SJSA1 (cell line): ENCODE measurements at regions not wholly inside any gene's neighbourhood (a gene's known extent, or its start where the extent isn't known, plus 50 kb on each side); places are given as distances from the start of the nearest gene placed in this dataset.

Experiments used
- DNase-seq, 2 experiments: peaks; one replicate each; pipeline ENCODE4 v3.0.0-alpha.2; 2015 to 2020; ENCODE audit warnings: low spot score in 2 of 2, low read depth in 1 of 2
- H3K27ac ChIP-seq: fragments of 250-450 bp; sonication (Bioruptor Pico); 2 replicates; pipeline ENCODE4 v1.5.1; 2020; ENCODE audit warnings: mild to moderate bottlenecking, moderate library complexity
- H3K27me3 ChIP-seq: fragments of 250-450 bp; sonication (Bioruptor Pico); replicated peaks from 2 replicates; pipeline ENCODE4 v1.5.1; 2020; ENCODE audit warnings: mild to moderate bottlenecking, moderate library complexity
- H3K36me3 ChIP-seq: fragments of 250-450 bp; sonication (Bioruptor Pico); 2 replicates; pipeline ENCODE4 v1.5.1; 2020; ENCODE audit warnings: mild to moderate bottlenecking
- H3K4me1 ChIP-seq: fragments of 250-450 bp; sonication (Bioruptor Pico); replicated peaks from 2 replicates; pipeline ENCODE4 v1.6.1; 2021; ENCODE audit warnings: mild to moderate bottlenecking
- H3K4me3 ChIP-seq: fragments of 250-450 bp; sonication (Bioruptor Pico); 2 replicates; pipeline ENCODE4 v1.5.1; 2020; ENCODE audit warnings: mild to moderate bottlenecking
- H3K9me3 ChIP-seq: fragments of 250-450 bp; sonication (Bioruptor Pico); replicated peaks from 2 replicates; pipeline ENCODE4 v1.5.1; 2020; ENCODE audit warnings: mild to moderate bottlenecking

DNA sequence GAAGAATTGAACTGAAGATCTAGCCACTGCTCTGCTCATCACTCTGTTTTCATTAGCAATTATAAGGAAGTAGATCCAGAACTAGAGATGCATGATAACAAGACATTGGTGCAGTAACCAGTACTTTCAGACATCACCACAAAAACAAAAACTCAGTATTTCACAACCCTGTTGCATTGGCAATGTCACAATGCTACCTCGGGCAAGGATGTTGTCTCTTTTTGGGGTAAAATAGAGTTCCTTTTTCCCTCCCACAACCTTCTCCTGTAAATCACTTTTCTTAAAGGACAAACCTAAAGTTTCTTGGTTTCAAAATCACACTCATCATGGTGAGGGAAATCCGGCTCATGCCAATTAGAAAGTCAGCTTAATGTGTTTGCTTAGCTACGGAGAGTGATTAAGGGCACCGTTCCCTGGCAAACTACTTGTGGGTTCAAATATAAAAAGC, 420.1 kb upstream of the MEF2C start:
- no peak overlapping the region for H3K27ac ChIP-seq
- H3K4me3 ChIP-seq = no peak overlapping the region
- H3K9me3 ChIP-seq = no peaks in the 10 kb centered on the region
- DNase-seq = no peak
- no peaks in the 10 kb centered on the region for H3K27me3 ChIP-seq
- H3K36me3 ChIP-seq = no peaks in the 10 kb centered on the region
- no peaks in the 10 kb centered on the region for H3K4me1 ChIP-seq

DNA sequence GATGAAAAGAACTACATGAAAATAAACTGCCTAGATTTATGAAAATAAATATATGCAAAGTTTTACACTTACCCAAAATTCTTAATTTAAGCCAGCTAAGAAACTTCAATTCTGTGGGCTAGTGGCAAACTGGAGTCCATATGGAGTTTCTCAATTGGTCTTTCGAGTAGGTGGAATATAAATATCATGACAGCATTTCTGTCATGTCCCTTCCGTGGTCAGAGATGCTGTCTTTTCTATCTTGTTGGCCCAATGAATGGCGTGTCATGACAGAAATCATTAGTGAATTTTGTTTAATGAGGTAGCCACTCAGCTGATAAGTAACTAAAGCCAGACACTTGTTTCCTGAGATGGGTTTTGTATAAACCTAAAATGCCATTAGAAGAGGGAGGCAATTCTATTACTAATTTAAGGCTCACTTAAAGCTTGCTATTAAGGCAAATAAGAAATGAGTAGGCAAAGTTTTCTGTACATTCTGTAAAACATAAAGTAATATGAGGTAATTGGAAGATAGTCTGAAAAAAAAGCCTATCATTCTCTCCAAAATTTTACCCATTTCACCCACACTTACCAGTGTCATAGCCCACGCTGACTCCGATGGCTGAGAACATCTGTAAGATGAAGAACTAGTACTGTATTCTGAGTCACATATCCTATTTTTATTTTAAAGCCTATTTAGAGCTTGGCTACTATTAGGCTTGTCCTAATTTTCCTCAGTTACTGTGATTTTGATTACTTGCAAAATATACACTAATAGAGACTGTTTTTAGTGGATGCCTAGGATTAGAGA, 419.3 kb upstream of the MEF2C start:
- no peaks in the 10 kb centered on the region for H3K27me3 ChIP-seq
- H3K27ac ChIP-seq = no peak overlapping the region
- no peaks in the 10 kb centered on the region for H3K4me1 ChIP-seq
- no peak overlapping the region for H3K4me3 ChIP-seq
- DNase-seq = no peak
- H3K36me3 ChIP-seq = no peaks in the 10 kb centered on the region
- no peaks in the 10 kb centered on the region for H3K9me3 ChIP-seq

DNA sequence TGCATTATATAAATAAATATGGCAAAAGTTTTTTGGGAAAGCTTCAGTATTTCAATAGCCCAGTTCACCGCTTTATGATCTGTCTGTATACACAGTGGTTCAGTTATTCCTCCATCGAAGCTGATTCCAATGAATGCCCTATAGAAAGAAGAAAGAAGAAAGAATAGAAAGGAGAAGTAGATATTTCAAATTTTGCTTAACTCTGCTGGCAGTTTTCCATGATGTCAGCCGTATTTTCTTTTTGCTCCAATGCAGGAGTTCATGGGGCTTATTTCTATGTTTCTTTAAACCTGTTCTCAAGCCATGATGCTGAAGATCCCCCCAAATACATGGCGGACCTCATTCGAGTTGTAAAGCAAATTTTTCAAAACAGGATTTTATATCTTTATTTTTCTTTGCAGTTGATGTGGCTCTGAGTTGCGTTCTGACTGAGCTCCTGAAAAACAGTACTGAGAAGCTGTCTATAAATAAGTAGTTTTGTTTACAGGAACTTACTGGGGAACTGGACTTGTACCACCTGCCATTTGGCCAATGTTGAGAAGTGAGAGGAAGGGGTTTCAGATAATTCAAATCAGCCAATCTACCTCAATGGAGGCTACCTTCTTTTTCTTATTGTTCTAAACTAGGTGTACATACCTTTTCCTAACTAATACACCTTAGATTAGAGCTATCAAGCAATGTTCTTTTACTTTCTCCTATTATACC, 418.5 kb upstream of the MEF2C start:
- H3K4me1 ChIP-seq = no peaks in the 10 kb centered on the region

DNA sequence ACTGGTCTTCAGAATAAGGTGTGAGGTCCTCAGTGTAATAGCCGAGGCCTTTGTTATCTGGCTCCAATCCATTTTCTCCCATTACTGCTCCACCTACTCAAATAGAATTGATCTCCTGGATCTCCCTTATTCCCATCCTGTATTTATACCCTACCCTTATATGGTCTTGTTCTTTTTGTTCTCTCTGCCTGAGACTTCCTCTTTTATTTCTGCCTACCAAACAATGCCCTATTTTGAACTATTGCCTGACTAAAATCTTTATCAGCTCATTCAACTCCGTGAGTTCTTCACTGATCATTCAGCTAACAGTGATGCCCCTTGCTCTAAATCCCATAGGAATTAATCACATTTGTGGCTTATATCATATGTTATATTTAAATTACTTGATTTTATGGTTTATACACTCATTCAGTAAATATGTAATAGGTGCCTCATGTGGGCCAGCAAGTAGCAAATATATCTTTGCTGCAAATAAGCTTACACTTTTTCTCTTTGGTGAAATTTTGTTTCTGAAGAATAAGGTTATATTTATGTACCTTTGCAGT, 417.5 kb upstream of the MEF2C start:
- H3K4me1 ChIP-seq = no peaks in the 10 kb centered on the region
- no peaks in the 10 kb centered on the region for H3K27me3 ChIP-seq
- H3K36me3 ChIP-seq = no peaks in the 10 kb centered on the region
- no peak overlapping the region for H3K4me3 ChIP-seq
- no peak overlapping the region for H3K27ac ChIP-seq
- H3K9me3 ChIP-seq = no peaks in the 10 kb centered on the region
- no peak for DNase-seq

More for the DNA sequence above, 418.5 kb upstream of the MEF2C start:
- H3K9me3 ChIP-seq = no peaks in the 10 kb centered on the region
- H3K36me3 ChIP-seq = no peaks in the 10 kb centered on the region
- no peak overlapping the region for H3K4me3 ChIP-seq
- DNase-seq = no peak
- H3K27me3 ChIP-seq = no peaks in the 10 kb centered on the region
- H3K27ac ChIP-seq = no peak overlapping the region

DNA sequence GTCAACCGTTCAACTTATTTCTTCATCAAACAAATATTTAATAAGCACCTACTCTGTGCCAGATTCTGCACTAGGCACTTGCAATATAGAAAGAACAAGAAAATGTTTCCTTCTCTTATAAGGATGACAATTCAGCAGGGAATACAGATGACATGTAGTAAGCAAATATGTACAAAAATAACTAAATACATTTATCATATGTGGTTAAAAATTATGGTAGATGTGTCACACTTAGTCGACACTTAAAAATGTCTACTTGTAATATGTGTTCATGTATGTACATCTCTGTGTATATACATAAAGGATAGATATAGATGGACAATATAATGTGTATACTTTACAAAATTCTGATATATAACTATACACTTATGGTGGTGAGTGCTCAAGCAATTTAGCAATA, 417.0 kb upstream of the MEF2C start:
- Histone ChIP-seq H3K4me1 (no peaks in the 10 kb centered on the region), H3K36me3 (no peaks in the 10 kb centered on the region), H3K9me3 (no peaks in the 10 kb centered on the region), H3K27ac (no peak overlapping the region), H3K4me3 (no peak overlapping the region), H3K27me3 (no peaks in the 10 kb centered on the region)
- no peak for DNase-seq

DNA sequence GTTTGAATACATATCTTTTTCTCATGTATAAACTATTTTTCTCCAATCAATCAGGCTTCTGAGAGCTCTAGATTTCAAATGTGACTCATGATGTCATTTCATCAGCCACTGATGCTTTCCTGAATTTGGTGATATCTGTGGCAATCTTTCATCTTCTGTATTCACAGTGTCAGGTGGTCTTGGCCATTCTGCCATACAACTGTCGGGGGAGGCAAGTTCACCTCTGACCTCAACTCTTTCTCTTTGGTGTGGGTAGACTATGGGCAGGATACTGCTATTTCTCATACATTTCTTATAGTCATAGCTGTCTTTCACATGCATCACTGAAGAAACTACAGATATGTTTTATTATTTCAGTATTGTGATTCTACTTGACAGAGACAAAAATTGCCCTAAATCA, 414.1 kb upstream of the MEF2C start:
- Histone ChIP-seq H3K27ac (no peak overlapping the region), H3K27me3 (no peaks in the 10 kb centered on the region), H3K4me1 (no peaks in the 10 kb centered on the region), H3K4me3 (no peak overlapping the region), H3K36me3 (no peaks in the 10 kb centered on the region), H3K9me3 (no peaks in the 10 kb centered on the region)
- no peak for DNase-seq

DNA sequence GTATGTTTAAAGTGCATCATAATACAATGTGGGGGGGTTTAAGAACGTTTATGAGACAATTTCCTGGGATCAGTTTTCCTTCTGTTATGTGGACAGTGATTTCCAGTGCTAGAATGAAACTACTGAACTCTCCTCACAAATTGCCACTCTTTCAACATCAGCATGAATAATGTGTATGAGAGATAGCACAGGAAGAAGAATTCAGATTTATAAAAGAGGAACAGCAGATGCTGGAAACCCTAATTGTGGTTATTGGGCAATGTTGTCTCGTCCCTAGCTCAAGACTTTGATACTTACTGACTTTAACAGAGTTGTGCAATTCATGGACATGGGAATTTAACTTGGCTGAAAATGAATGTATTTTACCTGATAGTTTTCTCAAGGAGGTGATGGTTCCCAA, 410.8 kb upstream of the MEF2C start:
- no peaks in the 10 kb centered on the region for H3K27me3 ChIP-seq
- no peaks in the 10 kb centered on the region for H3K36me3 ChIP-seq
- no peak for DNase-seq
- peaks cover 13% of the 10 kb centered on the region for H3K4me1 ChIP-seq
- H3K4me3 ChIP-seq = no peak overlapping the region
- no peaks in the 10 kb centered on the region for H3K9me3 ChIP-seq
- H3K27ac ChIP-seq = no peak overlapping the region

DNA sequence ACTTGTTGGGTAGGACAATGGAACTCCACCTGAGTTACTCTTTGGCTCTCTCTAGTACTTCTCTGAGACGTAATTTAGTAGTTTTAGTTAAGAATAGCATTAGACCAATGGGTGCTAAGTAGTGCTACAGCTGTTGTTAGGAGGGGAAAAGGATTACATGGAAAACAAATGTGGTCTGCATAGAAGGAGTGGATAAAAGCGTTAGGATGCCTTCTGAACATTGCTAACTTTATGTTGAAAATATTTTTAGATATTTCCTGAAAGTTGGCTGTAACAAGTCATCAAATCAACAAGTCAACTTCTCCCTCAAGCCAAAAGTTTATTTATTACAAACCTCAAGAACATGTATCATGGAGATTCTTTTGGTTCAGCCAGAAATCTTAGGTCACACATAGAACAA, 409.5 kb upstream of the MEF2C start:
- H3K27ac ChIP-seq = no peak overlapping the region
- DNase-seq = no peak
- H3K4me1 ChIP-seq = peaks cover 17% of the 10 kb centered on the region
- no peaks in the 10 kb centered on the region for H3K36me3 ChIP-seq
- no peaks in the 10 kb centered on the region for H3K27me3 ChIP-seq
- no peak overlapping the region for H3K4me3 ChIP-seq
- no peaks in the 10 kb centered on the region for H3K9me3 ChIP-seq

DNA sequence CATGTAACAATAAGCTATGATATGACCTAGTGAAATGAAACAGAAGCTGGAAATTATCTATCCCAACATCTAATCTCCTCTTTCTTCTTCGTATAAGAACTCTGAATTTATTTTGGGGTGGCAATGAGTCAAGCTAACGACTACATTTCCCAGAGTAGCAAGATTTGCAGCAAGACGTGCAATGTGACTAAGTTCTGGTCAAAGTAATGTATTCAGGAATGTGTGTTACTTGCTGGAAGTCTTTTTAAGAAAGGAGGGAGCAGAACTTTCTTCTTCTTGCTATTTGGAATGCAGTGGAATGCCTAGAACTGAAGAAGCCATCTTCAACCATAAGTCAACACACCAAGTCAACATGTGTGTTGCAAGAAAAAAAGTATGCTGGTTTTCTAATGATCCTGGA, 406.6 kb upstream of the MEF2C start:
- DNase-seq = peak in 1 of 2 experiments; percentile 32
- H3K27ac ChIP-seq = no peak overlapping the region

DNA sequence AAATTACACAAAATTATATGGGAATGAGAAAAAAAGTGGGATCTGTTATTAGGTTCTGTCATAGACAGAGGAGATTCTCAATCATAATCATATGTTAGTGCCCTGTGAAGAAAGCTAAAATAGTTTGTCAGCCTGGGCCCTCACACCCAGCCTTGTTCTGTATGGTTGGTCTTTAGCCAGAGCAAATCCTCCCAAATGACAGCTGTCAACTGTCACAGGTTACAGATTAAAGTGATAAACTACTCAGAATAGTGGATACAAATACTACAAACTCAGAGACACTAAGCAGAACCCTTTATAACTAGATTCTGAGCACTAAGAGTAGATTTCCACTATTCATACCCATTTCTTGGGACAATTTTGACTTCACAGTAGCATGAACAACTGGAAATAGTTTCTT, 405.0 kb upstream of the MEF2C start:
- Histone ChIP-seq H3K36me3 (no peaks in the 10 kb centered on the region), H3K9me3 (no peaks in the 10 kb centered on the region), H3K4me1 (peaks cover 21% of the 10 kb centered on the region), H3K27me3 (no peaks in the 10 kb centered on the region), H3K27ac (no peak overlapping the region), H3K4me3 (no peak overlapping the region)
- no peak for DNase-seq

More for the DNA sequence above, 406.6 kb upstream of the MEF2C start:
- Histone ChIP-seq H3K36me3 (no peaks in the 10 kb centered on the region), H3K27me3 (no peaks in the 10 kb centered on the region), H3K9me3 (no peaks in the 10 kb centered on the region), H3K4me3 (no peak overlapping the region), H3K4me1 (peaks cover 17% of the 10 kb centered on the region)

DNA sequence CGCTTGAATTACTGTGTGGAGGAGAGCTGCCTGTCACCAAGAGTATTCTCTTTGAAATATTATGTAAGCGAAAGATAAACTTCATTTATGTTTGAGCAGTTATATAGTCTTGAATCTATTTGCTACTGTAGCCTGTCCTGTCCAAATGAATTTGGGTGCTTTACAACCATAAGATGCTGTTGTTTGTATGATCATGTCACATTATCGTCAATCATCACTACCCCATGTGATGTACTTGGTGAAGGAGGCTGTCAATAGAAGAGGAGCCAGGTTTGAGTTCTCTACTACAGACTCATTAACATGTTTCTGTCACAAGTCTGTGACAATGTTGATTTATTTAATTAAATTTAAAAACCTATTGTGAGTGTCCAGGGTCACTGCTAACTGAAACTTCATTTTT, 403.3 kb upstream of the MEF2C start:
- no peak overlapping the region for H3K4me3 ChIP-seq
- DNase-seq = no peak

DNA sequence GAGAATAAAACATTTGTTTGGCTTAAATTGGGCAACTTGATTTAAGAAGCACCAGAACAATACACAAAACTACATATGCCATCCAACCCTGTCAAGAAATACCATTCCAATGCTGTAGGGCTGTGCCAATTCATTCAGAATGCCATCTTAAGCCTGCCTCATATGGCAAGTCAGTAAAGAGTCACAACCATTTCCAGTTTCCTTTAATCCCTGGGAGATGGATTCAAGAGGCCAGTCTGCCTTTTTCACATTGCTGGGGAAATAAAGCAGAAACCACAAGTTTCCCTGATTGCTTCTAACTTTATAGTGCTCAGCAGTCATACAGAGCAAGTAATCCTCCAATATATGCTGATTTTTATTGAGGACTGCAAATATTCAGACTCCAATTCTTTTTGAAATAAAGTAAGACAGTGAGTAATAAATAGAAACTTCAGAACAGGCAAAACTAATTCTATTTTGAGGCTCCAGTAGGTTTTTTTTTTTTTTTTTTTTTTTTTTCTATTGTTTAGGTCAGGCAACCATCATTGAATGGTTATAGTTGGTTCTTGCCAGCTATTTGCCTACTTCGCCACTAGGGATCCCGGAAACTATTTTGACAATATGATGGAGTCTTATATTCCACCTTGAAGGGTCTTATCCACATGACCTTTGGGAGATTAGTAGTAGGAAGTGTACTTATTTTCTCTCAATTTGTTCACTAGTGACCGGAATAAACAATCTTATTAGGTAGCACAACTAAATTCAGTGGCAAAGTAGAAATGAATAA, 400.9 kb upstream of the MEF2C start:
- Histone ChIP-seq H3K27me3 (no peaks in the 10 kb centered on the region), H3K4me1 (peaks cover 28% of the 10 kb centered on the region), H3K9me3 (no peaks in the 10 kb centered on the region), H3K4me3 (no peak overlapping the region), H3K27ac (no peak overlapping the region), H3K36me3 (no peaks in the 10 kb centered on the region)
- no peak for DNase-seq

More for the DNA sequence above, 403.3 kb upstream of the MEF2C start:
- Histone ChIP-seq H3K27ac (no peak overlapping the region), H3K4me1 (peaks cover 38% of the 10 kb centered on the region), H3K9me3 (no peaks in the 10 kb centered on the region), H3K36me3 (no peaks in the 10 kb centered on the region), H3K27me3 (no peaks in the 10 kb centered on the region)

DNA sequence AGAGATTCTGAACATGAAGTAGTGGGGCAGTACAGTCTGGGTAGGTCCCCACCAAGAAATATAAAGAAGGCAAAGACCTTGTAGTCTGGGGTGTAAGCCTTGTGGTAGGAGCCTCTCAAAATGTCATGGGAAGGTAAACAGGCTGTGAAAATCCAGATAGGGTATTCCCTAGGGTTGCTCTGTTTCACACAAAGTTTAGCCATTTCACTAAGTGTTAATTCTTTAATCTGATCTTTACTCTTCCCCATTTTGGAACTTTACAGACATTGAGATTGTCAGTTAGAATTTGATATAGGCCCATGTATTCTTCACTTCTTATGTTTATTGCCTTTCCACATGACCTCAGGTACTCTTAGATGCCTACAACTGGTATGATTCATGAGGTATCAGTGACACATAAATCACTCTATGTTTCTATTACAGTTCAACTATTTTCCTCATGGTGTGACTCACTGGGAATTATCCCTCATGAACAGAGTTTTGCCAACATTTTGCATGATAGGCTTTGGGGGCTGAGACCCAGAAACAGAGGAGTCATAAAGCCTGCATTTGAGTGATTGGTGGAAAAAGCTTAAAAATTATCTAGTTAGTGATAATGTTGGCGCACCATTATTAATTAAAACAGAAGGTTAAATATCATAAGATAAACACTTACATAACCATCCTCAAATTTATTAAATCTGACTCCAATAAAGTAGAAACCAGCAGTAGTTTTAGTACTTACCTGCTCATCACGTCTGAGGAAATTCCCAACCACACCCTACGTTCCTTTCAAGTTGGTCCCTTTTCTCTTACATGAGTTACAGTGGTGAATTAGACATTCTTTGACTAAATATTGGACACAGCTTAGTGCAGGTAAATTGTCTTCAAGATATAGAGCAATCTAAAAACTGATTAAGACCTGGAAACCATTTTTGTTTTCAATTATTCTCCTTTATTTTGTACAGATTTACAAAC, 399.8 kb upstream of the MEF2C start:
- Histone ChIP-seq H3K9me3 (no peaks in the 10 kb centered on the region), H3K4me3 (no peak overlapping the region), H3K27me3 (no peaks in the 10 kb centered on the region), H3K27ac (peak overlapping the region; percentile 30), H3K36me3 (no peaks in the 10 kb centered on the region), H3K4me1 (peaks cover 31% of the 10 kb centered on the region)
- DNase-seq = peak in 1 of 2 experiments; percentile 47
